ENCODE measurements at regions not wholly inside any gene's neighbourhood (a gene's known extent, or its start where the extent isn't known, plus 50 kb on each side); places are given as distances from the start of the nearest gene placed in this dataset.

GRCh38 chr10:131496351-131497052 is 185.0 kb upstream of the TCERG1L start:
- no peaks in the 10 kb centered on the region for H4K20me1 ChIP-seq (ENCODE audit: insufficient read depth, low read length)
- CTCF ChIA-PET (ENCODE audit: low intra/inter-chr PET ratio, low total read pairs), result no interaction called here
- no peaks in the 10 kb centered on the region for H3K4me1 ChIP-seq (ENCODE audit: insufficient read depth, low read length)
- H3K9me3 ChIP-seq (ENCODE audit: low read length), result no peaks in the 10 kb centered on the region
- no peak overlapping the region for H3K27ac ChIP-seq (ENCODE audit: extremely low read length, insufficient read depth, low read length)
- ATAC-seq, result no peak
- POLR2A ChIA-PET, result no interaction called here
- no peak for FAIRE-seq
- no TSS peak for BruUV-seq (replicated peaks)
- WGBS (ENCODE audit: low lambda C conversion rate), result 41% methylated on average over 9 of the region's 16 CpGs
- intact Hi-C loops (cut with micrococcal nuclease; ENCODE audit: unreplicated experiment) (no loop called here), in situ Hi-C loops (cut with HindIII; ENCODE audit: extremely low pct_ligation_motif_present, low pct_unique_long_range_greater_than_20kb) (no loop called here)
- no peak overlapping the region for H3K4me3 ChIP-seq (replicated peaks in 1 of 3; ENCODE audit: insufficient read depth in 1 of 3, low read depth in 2 of 3, low read length in 3 of 3)
- H2AFZ ChIP-seq (ENCODE audit: low read length), result no peak overlapping the region
- no peak overlapping the region for H3K4me2 ChIP-seq (ENCODE audit: low read depth, low read length)
- TF ChIP-seq ELF3 (CRISPR knock-in tag; IDR thresholded peaks at IDR 0.05), result no peak
- no peak for DNase-seq (ENCODE audit: low spot score)
- no peak overlapping the region for H3K9ac ChIP-seq (ENCODE audit: insufficient read depth, low read depth, low read length)
- no peaks in the 10 kb centered on the region for H3K36me3 ChIP-seq (replicated peaks in 1 of 2; ENCODE audit: control insufficient read depth in 1 of 2, insufficient read depth in 2 of 2, low read length in 2 of 2)
- H3K79me2 ChIP-seq (ENCODE audit: insufficient read depth, low read length), result no peaks in the 10 kb centered on the region
- H3K27me3 ChIP-seq (ENCODE audit: control insufficient read depth in 1 of 2, insufficient read depth in 2 of 2, low read length in 2 of 2), result peaks cover 0 to 6% of the 10 kb centered on the region in 2 experiments; a peak in 1 of 5 replicates

GRCh38 chr10:131499566-131499965 is 188.0 kb upstream of the TCERG1L start:
- no peak for ATAC-seq
- no peak for TF ChIP-seq TARDBP (CRISPR knock-in tag; IDR thresholded peaks at IDR 0.05)
- TF ChIP-seq SIX1 (CRISPR knock-in tag; IDR thresholded peaks at IDR 0.05; ENCODE audit: borderline replicate concordance), result no peak
- TF ChIP-seq ZNF333 (CRISPR knock-in tag; IDR thresholded peaks at IDR 0.05; ENCODE audit: borderline replicate concordance), result no peak
- TF ChIP-seq HNF4G (IDR thresholded peaks at IDR 0.05; ENCODE audit: borderline replicate concordance, low read depth, low read length), result no peak
- TF ChIP-seq HNF4G (CRISPR knock-in tag; IDR thresholded peaks at IDR 0.05; ENCODE audit: borderline replicate concordance, low read depth), result no peak
- no peak for TF ChIP-seq ZNF362 (CRISPR knock-in tag; IDR thresholded peaks at IDR 0.05; ENCODE audit: borderline replicate concordance)
- TF ChIP-seq AKAP8 (CRISPR knock-in tag; IDR thresholded peaks at IDR 0.05), result no peak
- TF ChIP-seq ETS1 (CRISPR knock-in tag; IDR thresholded peaks at IDR 0.05), result no peak
- TF ChIP-seq CBX5 (CRISPR knock-in tag; IDR thresholded peaks at IDR 0.05; ENCODE audit: borderline replicate concordance), result no peak
- TF ChIP-seq FOXO1 (CRISPR knock-in tag; IDR thresholded peaks at IDR 0.05), result no peak
- no peak for TF ChIP-seq HBP1 (CRISPR knock-in tag; IDR thresholded peaks at IDR 0.05; ENCODE audit: low read depth)

More at GRCh38 chr10:131499566-131499965, 188.0 kb upstream of the TCERG1L start:
- H2AFZ ChIP-seq (ENCODE audit: low read length), result no peak overlapping the region
- intact Hi-C loops (cut with micrococcal nuclease; ENCODE audit: unreplicated experiment), result loop anchor here (2.0 kb wide), 1 partner anchor 65 kb away; no protein-coding TSS in a partner anchor
- CTCF ChIA-PET (ENCODE audit: low intra/inter-chr PET ratio, low total read pairs), result no interaction called here
- peaks cover 27% of the 10 kb centered on the region for H3K9me3 ChIP-seq (ENCODE audit: low read length)
- POLR2A ChIA-PET, result no interaction called here
- no peak overlapping the region for H3K4me3 ChIP-seq (replicated peaks in 1 of 3; ENCODE audit: insufficient read depth in 1 of 3, low read depth in 2 of 3, low read length in 3 of 3)
- in situ Hi-C loops (cut with HindIII; ENCODE audit: extremely low pct_ligation_motif_present, low pct_unique_long_range_greater_than_20kb), result no loop called here
- H4K20me1 ChIP-seq (ENCODE audit: insufficient read depth, low read length), result no peaks in the 10 kb centered on the region
- H3K4me2 ChIP-seq (ENCODE audit: low read depth, low read length), result no peak overlapping the region
- H3K4me1 ChIP-seq (ENCODE audit: insufficient read depth, low read length), result no peaks in the 10 kb centered on the region
- no peak overlapping the region for H3K27ac ChIP-seq (ENCODE audit: extremely low read length, insufficient read depth, low read length)
- no peak for FAIRE-seq
- H3K27me3 ChIP-seq (ENCODE audit: control insufficient read depth in 1 of 2, insufficient read depth in 2 of 2, low read length in 2 of 2), result no peaks in the 10 kb centered on the region
- no peak for DNase-seq (ENCODE audit: low spot score)
- WGBS (ENCODE audit: low lambda C conversion rate), result no CpG with 5 or more reads among the region's 3 CpGs
- H3K9ac ChIP-seq (ENCODE audit: insufficient read depth, low read depth, low read length), result no peak overlapping the region
- BruUV-seq (replicated peaks), result no TSS peak
- H3K79me2 ChIP-seq (ENCODE audit: insufficient read depth, low read length), result no peaks in the 10 kb centered on the region
- H3K36me3 ChIP-seq (replicated peaks in 1 of 2; ENCODE audit: control insufficient read depth in 1 of 2, insufficient read depth in 2 of 2, low read length in 2 of 2), result no peaks in the 10 kb centered on the region
